GM20431 (cell line): ENCODE measurements at regions not wholly inside any gene's neighbourhood (a gene's known extent, or its start where the extent isn't known, plus 50 kb on each side); places are given as distances from the start of the nearest gene placed in this dataset.
"Not testable (repeated sequence)": the region's sequence is repeated elsewhere in the genome, so short reads cannot be mapped to it uniquely, and the experiment has no call there.

ENCODE experiments used
- in situ Hi-C: fragments of 300-500 bp; cut with MseI, MboI; formaldehyde crosslinking; loops from one replicate; pipeline ENCODE4 v1.15.0; 2020; ENCODE audit warnings: low sequenced_read_pairs; ENCODE audit not compliant: unreplicated experiment

DNA sequence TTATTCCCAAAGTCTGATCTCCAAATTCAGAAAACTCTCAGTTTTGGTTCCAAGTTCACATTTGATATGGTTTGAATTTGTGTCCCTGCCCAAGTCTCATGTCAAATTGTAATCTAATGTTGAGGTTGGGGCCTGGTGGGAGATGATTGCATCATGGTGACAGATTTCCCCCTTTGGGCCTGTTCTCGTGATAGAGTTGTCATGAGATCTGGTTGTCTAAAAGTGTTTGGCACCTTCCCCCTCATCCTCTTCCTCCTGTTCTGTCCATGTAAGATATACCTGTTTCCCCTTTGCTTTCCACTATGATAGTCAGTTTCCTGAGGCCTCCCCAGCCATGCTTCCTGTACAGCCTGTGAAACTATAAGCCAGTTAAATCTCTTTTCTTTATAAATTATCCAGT lies 138.6 kb downstream of the ARL4A start:
- in situ Hi-C loops, result no loop called here

DNA sequence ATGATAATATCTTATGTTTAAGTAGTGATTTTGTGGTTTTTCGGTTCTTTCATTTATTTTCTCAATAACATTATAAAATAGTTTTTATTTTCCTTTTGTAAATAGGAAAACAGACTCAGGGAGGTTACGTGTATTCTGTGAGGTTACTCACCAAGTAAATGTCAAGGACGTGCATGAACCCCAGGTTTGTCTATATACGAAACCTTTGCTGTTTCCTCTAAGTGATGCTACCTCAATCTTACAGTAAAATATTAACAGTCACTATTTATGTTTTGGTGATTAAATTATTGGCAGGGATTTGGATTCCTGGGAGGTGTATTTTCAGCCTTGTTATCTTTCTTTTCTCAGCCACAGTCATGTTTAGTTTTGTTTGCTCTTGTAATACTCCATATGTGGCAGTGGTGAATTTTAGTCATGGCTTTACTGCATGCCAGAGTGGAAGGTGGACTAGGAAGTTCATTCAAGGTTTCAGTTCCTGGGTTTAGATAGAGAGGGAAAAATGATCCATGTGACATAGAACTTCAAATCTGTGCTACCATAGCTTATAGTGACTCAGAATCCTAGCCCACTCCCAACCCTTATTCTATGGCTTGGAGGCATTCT lies 139.9 kb downstream of the ARL4A start:
- in situ Hi-C loops, result no loop called here

DNA sequence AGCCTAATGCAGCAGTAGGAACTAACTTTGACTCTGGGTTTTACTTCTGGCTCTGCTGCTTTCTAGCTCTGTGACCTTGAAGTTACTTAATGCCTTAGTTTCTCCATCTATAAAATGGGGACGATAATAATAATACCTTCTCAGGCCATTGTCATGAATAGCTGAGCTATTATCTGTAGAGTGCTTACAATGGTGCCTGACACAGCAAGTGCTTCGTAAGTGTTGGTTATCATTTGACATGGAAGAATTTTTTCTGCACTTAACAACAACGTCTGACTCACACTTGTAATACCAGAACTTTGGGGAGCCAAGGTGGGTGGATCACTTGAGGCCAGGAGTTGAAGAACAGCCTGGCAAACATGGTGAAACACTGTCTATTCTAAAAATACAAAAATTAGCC lies 140.5 kb downstream of the ARL4A start:
- in situ Hi-C loops, result no loop called here

DNA sequence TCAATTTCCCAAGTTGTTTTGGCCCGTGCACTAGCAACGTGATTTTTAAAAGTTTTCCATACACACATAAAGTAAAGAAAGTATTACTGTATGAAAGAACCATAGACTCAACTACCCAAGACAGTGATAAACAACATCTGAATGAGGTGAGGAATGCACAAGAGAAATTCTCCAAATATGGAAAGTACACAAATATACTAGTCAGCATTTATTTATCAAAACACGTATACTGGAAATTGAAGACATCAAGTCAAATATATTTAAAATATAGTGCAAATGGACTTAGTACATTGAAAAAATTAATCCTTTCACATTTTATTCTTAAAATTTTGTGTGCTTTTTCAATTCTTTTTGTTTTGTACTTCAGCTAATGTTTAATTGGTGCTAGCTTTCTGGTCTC lies 143.6 kb downstream of the ARL4A start:
- in situ Hi-C loops, result no loop called here

DNA sequence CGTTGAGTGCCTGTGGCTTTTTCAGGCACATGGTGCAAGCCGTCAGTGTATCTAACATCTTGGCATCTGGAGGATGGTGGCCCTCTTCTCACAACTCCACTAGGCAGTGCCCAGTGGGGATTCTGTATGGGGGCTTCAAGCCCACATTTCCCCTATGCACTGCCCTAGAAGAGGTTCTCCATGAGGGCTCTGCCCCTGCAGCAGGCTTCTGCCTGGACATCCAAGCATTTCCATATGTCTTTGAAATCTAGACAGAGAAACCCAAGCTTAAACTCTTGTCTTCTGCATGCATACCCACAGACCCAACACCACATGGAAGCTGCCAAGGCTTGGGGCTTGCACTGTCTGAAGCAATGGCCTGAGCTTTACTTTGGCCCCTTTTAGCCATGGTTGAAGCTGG lies 146.4 kb downstream of the ARL4A start:
- in situ Hi-C loops, result no loop called here

DNA sequence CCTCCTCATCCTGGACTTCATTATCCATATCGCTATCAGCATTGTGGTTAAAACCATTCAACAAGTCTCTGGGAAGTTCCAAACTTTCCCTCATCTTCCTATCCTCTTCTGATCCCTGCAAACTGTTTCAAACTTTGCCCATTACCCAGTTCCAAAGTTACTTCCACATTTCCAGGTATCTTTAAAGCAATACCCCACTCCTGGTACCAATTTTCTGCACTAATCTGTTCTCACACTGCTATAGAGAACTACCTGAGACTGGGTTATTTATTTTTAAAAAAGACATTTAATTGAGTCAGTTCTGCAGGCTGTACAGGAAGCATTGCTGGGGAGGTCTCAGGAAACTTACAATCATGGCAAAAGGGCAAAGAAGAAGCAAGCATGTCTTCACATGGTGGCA lies 147.3 kb downstream of the ARL4A start:
- in situ Hi-C loops, result no loop called here

DNA sequence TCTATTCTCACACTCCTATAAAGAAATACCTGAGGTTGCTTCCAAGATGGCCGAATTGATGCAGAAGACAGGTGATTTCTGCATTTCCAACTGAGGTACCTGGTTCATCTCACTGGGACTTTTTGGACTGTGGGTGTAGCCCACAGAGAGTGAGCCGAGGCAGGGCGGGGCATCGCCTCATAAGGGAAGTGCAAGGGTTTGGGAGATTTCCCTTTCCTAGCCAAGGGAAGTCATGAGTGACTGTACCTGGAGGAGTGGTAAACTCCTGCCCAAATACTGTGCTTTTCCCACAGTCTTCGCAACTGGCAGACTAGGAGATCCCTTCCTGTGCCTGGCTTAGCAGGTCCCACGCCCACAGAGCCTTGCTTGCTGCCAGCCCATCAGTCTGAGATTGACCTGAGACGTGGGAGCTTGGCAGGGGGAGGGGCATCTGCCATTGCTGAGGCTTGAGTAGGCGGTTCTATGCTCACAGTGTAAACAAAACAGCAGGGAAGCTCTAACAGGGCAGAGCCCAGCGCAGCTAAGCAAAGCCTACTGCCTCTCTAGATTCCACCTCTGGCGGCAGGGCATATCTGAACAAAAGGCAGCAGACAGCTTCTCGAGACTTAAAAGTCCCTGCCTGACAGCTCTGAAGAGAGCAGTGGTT lies 152.2 kb downstream of the ARL4A start:
- in situ Hi-C loops, result no loop called here

DNA sequence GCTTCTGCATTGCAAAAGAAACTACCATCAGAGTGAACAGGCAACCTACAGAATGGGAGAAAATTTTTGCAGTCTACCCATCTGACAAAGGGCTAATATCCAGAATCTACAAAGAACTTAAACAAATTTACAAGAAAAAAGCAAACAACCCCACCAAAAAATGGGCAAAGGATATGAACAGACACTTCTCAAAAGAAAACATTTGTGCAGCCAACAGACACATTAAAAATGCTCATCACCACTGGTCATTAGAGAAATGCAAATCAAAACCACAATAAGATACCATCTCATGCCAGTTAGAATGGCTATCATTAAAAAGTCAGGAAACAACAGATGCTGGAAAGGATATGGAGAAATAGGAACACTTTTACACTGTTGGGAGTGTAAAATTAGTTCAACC lies 157.3 kb downstream of the ARL4A start:
- in situ Hi-C loops, result not testable (repeated sequence)

DNA sequence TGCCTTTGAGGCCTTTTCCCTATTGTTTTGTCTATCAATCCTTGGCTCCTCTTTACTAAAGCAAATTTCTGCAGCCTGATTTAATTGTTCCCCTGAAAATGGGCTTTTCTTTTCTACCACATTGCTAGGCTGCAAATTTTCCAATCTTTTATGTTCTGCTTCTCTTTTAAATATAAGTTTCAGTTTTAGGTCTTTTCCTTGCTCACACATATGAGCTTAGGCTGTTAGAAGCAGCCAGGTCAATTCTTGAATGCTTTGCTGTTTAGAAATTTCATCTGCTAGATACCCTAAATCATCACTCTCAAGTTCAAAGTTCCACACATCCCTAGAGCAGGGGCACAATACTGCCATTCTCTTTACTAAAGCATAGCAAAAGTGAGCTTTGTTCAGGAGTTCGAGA lies 159.6 kb downstream of the ARL4A start:
- in situ Hi-C loops, result no loop called here

DNA sequence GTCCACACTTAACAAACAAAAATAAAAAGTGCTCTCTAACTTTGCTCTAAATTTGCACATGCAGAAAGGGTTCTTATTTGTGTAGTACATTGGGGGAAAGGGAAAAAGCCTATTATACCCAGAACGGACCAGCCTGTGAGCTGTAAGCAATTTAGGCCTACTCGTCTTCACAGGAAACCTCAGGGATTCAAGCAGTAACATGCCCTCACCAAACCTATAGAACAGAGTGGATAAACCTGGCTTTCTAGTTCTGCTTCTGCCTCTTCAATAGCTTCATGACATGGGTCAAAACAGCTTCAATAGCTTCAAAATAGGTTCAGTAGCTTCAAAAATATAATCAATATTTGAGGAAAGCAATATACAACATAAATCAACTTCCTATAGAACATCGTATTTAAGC lies 163.7 kb downstream of the ARL4A start:
- in situ Hi-C loops, result no loop called here

DNA sequence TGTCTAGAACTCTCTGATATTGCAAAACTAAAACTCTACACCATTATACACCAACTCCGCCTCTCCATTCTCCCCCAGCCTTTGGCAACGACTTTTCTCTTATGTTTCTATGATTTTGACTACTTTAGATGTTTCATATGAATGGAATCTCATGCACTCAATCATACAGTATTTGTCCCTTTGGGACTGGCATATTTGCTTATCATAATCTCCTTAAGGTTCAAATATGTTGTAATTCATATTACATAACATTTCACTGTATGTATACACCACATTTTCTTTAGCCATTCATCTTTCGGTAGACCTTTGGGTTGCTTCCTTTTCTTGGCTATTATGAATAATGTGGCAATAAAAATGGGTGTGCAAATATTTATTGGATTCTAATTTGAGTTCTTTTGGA lies 164.4 kb downstream of the ARL4A start:
- in situ Hi-C loops, result no loop called here

DNA sequence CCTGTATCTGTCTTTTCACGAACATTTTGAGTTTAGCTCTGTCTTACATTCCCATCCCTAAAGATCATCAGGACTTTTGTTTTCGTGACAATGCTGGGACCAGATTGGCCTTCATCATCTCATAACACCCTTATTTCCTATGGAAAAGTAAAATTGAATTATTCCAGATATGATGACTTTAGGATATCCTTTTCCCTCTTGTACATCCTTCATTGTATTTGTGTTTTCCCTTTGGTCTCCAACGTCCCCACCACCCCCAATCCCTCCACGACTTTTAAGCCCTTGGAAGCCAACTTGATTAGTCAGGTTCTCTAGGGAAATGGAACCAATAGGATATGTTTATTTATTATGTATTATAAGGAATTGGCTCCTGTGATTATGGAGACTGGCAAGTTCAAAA lies 167.6 kb downstream of the ARL4A start:
- in situ Hi-C loops, result no loop called here

DNA sequence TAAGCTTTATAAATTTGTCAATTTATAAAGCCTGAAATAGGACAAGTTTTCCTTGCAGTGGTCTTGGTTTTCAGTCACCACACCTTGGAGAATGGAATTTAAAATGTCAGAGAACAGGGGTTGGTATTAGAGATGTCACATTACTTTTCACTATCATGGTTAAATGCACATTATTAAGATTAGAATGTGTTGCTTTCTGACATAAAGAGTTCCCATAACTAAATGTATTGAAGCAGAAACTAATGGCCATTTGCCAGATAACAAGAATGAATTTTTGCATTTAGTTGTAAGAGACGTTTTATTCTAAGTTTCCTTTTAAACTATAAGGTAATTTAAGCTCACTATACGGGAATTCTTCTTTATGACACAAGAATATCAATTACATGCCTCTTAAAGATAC lies 172.3 kb downstream of the ARL4A start:
- in situ Hi-C loops, result no loop called here

DNA sequence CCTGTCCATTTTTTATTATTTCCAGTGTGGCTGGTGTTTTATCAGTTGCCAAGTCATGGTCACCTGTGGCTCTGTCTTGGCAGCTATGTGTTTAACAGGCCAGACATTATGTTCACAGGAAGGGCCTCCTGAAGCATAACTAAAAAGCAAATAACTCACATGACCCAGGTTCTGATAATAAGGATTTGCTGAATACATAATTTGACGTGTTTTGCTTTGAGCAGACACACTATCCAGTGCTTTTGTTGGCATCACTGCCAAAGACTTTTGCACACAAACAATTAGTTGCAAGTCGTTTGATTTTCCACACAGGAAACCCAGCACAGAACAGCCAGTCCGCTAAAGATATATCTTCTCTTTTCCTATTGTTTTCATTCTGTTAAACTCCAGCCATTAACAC lies 173.6 kb downstream of the ARL4A start:
- in situ Hi-C loops, result no loop called here

DNA sequence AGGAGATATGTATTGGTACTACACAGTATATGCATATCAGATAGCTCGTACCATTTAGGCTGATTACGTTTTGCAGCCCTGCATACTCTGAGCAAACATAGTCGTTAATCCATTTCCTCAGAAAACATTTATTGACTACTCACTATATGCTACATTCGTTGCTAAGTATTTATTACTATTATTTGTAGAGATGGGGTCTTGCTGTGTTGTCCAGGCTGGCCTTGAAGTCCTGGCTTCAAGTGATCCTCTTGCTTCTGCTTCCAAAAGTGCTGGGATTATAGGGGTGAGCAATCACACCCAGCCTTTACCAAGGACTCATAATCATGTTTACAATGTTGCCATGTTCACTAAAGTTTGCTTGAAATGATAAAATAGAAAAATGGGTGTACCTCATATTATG lies 174.7 kb downstream of the ARL4A start:
- in situ Hi-C loops, result no loop called here

DNA sequence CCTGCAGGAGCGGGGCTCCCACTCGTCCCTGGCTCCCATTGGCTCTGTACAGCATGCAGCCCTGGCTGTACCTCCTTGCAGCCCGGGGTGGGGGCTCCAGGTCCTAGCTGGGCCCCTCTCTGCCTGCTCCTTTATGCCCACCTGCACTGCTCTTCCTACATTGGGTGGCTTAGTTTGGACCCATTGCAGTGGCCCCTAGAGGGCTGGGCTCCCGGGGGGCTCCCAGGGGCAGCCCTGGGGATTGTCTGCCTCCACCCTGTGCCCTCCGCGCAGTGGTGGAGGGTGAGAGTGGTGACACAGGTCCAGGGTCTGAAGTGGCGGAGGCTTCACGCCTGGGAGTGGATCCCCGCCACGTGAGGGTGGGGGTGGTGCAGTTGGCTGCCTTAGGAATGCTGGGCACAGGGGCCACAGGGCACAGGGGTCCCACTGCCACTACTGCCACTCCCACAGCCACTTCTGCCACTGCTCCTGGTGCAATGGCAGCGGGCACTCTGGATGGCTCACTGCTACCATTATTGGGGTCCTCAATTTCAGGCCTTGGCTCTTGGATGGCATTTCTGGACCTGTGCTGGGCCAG lies 177.1 kb downstream of the ARL4A start:
- in situ Hi-C loops, result no loop called here

DNA sequence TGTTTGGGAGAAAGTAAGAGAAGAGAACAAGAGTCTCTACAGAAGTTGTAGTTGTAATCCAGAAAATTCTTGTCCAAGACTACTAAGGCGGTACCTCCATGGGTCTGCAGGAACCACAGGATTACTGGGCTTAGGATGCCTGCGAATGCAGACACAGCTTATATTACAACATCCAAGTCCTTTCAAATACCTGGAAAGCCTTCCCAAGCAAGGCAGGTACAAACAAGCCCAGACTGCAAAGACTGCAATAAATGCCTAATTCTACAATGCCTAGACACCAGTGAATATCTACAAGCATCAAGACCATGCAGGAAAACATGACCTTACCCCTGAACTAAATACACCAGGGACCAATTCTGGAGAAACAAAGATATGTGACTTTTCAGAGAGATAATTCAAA lies 178.2 kb downstream of the ARL4A start:
- in situ Hi-C loops, result no loop called here

DNA sequence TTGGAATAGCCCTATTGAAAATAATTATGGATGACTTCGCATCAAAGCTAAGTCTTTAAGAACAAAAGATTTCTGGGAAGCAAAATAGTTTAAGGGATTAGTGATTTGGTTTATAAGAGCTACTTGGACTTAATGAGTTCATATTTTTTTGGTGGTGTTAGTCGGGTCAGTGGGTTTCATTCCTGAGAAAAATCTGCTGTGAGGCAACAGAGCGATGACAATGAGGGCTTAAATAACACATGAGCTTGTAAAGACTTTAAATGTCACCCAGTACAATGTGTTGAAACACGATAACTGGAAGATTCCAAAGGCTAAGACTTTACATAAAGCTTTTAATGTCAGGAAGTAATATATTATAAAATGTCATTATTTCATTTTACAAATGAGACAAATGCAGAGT lies 178.8 kb downstream of the ARL4A start:
- in situ Hi-C loops, result no loop called here

DNA sequence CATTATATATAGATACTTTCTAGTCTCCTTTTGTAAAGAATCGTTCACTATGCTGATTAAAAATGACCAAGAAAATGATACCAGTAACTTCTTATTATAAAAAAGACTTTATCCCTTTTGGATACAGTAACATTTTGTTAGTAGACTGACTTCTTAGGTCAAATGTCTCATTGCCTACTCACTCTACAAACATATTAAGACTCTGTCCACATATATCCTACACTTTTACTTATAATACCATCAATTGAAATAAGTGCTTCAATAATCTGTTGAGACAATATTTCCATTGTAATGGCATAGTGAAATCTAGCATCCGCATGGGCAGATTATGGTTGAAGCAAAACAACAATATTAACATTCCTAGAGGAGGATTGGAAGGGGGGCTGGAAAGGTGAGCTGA lies 180.6 kb downstream of the ARL4A start:
- in situ Hi-C loops, result no loop called here

DNA sequence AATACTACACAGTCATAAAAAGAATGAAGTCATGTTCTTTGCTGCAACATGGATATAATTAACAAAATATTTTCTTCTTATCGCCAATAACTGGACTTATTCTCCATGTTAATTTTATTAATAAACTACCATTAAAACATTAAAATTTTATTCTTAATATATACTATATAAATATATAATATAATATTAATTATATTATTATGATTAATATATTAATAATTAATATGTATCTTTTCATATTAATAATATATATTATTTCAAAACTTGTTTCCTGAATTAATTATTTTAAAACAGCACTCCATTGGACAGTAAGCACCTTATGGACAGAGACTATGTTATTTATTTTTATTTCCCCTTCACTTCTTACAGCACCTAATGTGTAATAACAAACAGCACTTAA lies 182.8 kb downstream of the ARL4A start:
- in situ Hi-C loops, result no loop called here

DNA sequence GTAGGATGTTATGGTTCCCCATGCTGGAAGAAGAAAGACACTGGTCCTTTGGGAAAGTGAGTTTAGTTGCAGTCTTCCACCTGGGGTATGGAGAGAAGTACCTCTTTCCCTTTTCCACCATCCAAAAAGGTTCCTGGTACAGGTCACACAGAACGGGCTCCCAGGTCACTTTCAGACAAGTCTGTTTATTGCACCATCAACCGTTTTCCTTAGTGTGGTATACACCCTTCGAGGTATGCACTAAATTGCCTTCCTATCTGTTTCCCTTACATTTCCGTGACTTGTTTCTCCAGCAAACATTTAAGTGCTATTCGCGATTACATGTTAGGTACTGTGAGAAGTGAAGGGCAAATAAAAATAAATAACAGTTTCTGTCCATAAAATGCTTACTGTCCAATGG lies 185.1 kb downstream of the ARL4A start:
- in situ Hi-C loops, result no loop called here

DNA sequence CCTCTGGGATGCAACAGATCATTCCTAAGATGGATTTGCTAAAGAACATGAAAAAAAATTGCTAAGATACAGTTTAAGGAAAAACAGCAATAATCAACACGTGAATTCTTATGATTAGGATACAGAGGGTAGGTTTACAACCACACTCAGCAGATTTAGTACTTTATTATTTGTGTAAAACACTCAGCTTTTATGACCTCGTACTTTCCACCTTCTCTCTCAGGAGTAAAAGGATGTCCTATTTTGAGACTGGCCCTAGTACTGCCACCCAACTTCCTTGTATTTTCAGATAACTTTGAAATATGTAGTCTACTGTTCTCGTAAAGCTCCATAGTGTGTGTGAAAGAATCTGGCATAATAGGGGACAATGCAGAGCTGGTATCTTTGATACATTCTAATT lies 186.1 kb downstream of the ARL4A start:
- in situ Hi-C loops, result no loop called here
